ENCODE measurements at regions not wholly inside any gene's neighbourhood (a gene's known extent, or its start where the extent isn't known, plus 50 kb on each side); places are given as distances from the start of the nearest gene placed in this dataset.

DNA sequence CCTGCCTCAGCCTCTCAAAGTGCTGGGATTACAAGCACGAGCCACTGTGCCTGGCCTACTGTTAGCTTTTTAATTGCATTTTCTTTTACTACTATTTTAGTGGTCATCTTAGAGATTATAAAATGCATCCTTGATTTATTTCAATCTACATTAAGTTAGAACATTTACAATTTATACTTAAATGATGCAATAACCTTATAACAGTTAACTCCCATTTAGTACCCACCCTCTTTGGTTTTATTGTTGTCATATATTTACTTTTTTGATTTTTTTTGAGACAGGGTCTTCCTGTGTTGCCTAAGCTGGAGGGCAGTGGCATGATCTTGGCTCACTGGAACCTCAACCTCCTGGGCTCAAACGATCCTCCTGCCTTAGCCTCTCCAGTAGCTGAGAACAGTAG lies 77.3 kb downstream of the PPCDC start:
- intact Hi-C loops (cut with DNase I; ENCODE audit: low total_unique reads) = no loop called here
- no peak for TF ChIP-seq POLR2A (IDR thresholded peaks at IDR 0.05)
- TF ChIP-seq, protein P1, sequence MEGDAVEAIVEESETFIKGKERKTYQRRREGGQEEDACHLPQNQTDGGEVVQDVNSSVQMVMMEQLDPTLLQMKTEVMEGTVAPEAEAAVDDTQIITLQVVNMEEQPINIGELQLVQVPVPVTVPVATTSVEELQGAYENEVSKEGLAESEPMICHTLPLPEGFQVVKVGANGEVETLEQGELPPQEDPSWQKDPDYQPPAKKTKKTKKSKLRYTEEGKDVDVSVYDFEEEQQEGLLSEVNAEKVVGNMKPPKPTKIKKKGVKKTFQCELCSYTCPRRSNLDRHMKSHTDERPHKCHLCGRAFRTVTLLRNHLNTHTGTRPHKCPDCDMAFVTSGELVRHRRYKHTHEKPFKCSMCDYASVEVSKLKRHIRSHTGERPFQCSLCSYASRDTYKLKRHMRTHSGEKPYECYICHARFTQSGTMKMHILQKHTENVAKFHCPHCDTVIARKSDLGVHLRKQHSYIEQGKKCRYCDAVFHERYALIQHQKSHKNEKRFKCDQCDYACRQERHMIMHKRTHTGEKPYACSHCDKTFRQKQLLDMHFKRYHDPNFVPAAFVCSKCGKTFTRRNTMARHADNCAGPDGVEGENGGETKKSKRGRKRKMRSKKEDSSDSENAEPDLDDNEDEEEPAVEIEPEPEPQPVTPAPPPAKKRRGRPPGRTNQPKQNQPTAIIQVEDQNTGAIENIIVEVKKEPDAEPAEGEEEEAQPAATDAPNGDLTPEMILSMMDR (IDR thresholded peaks at IDR 0.05) = no peak
- DNase-seq (ENCODE audit: low spot score in 2 of 2) = no peak
- 93 to 97% methylated on average over 2 of the region's 2 CpGs for WGBS, 2 donors
- H3K4me3 ChIP-seq (ENCODE audit: low read depth, poor library complexity, severe bottlenecking) = no peak overlapping the region

DNA sequence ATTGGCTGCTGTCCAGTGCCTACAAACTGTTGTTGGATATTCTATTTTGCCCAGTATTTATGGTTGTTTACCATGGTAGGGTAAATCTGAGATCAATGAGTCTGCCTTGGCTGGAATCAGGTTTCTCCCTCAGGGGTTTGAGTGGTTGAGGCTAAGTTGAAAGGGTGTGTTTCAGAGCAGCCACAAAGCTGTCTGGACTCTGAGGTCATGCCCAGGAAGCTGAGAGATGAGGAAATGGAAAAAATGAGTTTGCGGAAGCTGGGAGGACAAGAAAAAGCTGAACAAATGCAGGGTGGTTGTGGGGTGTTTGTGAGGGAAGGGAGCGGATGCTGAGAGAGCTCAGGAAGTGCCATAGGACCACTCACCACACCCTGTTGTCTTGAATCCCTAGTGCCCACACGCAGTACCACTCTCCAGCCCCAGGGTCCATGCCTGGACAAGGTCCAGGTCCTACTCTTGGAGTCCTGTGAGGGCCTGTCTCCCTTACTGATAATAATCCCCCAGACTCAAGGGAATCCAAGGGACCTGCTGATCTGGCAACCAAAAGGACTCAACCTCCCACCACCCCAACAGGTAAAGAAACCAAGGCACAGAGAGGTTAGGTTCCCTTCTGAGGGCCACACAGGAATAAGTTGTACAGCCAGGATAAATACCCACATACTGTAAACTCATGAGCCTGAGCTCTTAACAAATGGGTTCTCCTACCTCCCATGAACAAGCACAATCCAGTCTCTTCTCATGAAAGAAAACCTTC lies 81.6 kb downstream of the PPCDC start:
- H3K4me3 ChIP-seq (ENCODE audit: low read depth, poor library complexity, severe bottlenecking) = no peak overlapping the region
- intact Hi-C loops (cut with DNase I; ENCODE audit: low total_unique reads) = no loop called here
- DNase-seq (ENCODE audit: low spot score in 2 of 2) = peak in 1 of 2 donors; percentile 45
- WGBS, 2 donors = 47 to 51% methylated on average over 3 of the region's 3 CpGs
- TF ChIP-seq POLR2A (IDR thresholded peaks at IDR 0.05) = no peak
- TF ChIP-seq, protein P1 (IDR thresholded peaks at IDR 0.05) = no peak

DNA sequence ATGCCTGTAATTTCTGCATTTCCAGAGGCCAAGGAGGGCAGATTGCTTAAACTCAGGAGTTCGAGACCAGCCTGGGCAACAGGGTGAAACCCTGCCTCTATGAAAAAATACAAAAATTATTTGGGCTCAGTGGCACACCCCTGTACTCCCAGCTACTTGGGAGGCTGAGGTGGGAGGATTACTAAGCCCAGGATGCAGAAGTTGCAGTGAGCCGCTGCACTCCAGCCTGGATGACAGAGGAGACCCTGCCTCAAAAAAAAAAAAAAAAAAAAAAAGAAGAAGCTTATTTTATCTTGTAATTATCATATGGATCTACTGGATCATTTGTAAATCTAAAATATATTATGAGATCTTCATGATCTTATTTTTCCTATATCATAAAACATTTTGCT lies 84.1 kb downstream of the PPCDC start:
- 98 to 100% methylated on average over 2 of the region's 2 CpGs for WGBS, 2 donors
- intact Hi-C loops (cut with DNase I; ENCODE audit: low total_unique reads) = no loop called here
- no peak for DNase-seq (ENCODE audit: low spot score in 2 of 2)
- no peak overlapping the region for H3K4me3 ChIP-seq (ENCODE audit: low read depth, poor library complexity, severe bottlenecking)
- TF ChIP-seq, protein P1 (IDR thresholded peaks at IDR 0.05) = no peak
- TF ChIP-seq POLR2A (IDR thresholded peaks at IDR 0.05) = no peak

DNA sequence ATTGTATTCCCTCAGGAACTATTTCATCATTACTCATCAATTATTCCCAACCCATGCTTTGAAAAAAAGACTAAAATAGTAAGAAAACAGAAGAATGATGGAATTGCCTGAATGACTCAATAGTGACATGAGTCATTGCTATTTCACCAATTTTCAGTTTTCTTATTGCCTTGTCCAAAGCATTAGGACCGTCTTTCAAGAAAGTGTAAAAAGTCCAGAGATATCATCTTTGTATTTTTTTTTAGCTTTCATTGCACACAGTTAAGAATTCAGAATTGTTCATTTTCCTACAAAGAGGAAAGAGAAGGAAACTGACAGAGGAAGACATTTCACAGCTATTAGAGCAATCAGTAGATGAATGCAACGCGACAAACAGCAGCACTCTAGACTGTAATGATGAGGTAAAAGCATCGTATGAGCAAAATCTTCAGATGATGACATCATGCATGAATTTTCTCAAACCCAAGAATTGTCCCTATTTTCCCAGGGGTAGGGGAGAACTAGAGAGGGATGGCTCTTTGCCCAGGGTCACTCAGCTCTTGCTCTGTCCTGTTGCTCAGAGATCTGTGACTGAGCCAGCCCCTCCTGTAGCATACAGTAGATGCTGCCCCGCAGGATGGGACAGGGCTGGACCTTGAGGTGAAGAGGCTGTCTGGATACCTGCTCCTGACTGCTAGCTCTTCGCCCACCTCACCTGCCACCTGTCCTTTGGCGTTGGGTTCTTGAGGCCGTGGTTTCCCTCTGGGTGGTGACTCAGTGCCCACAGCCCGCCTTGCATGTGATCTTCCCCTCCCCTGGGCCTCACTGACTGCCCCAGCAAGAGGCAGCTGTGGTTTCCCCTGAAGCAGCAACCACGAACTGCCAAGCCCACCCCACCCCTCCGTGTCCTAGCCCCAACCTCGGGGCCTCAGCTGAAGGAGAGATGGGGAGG lies 84.8 kb downstream of the PPCDC start:
- intact Hi-C loops (cut with DNase I; ENCODE audit: low total_unique reads) = no loop called here
- DNase-seq (ENCODE audit: low spot score in 2 of 2) = peak in 1 of 2 donors; percentile 24
- no peak for TF ChIP-seq POLR2A (IDR thresholded peaks at IDR 0.05)
- TF ChIP-seq, protein P1 (IDR thresholded peaks at IDR 0.05) = no peak
- H3K4me3 ChIP-seq (ENCODE audit: low read depth, poor library complexity, severe bottlenecking) = no peak overlapping the region
- 52 to 57% methylated on average over 10 to 12 of the region's 12 CpGs for WGBS, 2 donors

DNA sequence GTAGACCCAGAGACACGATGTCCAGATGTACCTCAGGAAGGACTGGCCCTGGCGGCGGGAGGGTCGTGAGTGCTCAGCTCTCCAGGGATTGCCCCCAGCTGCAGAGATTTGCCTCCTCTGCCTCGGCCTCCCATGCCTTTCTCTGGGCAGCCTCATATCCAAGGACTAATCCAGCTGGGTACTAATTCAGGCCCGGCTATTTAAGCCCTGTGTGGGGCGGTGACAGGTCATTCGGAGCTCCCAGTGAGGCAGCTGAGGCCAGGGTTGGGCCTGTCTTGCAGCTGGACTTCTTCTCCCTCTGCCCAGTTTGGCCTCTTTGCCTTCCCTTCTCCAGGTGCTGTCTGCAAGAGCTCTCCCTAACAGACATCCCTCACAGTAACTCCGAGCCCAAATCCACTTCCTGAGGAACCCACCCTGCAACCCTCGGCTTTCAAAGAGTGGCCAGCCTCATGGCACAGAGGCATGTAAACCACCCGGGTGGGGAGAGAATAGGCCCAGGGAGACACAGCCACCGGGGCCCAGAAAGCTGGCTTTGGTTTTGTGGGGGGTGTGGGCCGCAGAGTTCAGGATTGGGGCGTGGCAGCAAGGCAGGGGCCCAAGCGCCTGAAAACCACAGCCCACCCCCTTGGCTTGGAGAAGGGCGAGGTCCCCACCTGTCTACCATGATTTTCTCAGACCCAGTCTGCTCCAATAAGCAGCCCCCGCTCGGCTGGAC lies 85.8 kb downstream of the PPCDC start:
- no peak overlapping the region for H3K4me3 ChIP-seq (ENCODE audit: low read depth, poor library complexity, severe bottlenecking)
- 77 to 79% methylated on average over 14 to 18 of the region's 18 CpGs for WGBS, 2 donors
- TF ChIP-seq, protein P1 (IDR thresholded peaks at IDR 0.05) = no peak
- TF ChIP-seq POLR2A (IDR thresholded peaks at IDR 0.05) = no peak
- intact Hi-C loops (cut with DNase I; ENCODE audit: low total_unique reads) = no loop called here
- no peak for DNase-seq (ENCODE audit: low spot score in 2 of 2)

All from lower leg skin (tissue), 4 donors.